Mesodermal cell (in vitro differentiated cells): ENCODE measurements at regions not wholly inside any gene's neighbourhood (a gene's known extent, or its start where the extent isn't known, plus 50 kb on each side); places are given as distances from the start of the nearest gene placed in this dataset.

ENCODE experiments used
- H3K27ac ChIP-seq: 2 replicates; pipeline ENCODE4 v1.7.0; 2013; ENCODE audit warnings: mild to moderate bottlenecking, low read depth, low read length, moderate library complexity; ENCODE audit not compliant: severe bottlenecking
- H3K36me3 ChIP-seq: 2 replicates; pipeline ENCODE4 v1.7.1; 2013; ENCODE audit warnings: mild to moderate bottlenecking, low read length, moderate library complexity; ENCODE audit not compliant: control insufficient read depth, insufficient read depth
- H3K4me1 ChIP-seq: one replicate; pipeline ENCODE4 v1.7.1; 2013; ENCODE audit warnings: mild to moderate bottlenecking, low read length; ENCODE audit not compliant: insufficient read depth, control insufficient read depth, poor library complexity, severe bottlenecking
- H3K4me3 ChIP-seq: 2 replicates; pipeline ENCODE4 v1.7.0; 2013; ENCODE audit warnings: low read length, control low read depth, mild to moderate bottlenecking; ENCODE audit not compliant: insufficient read depth, poor library complexity, severe bottlenecking; ENCODE audit errors: extremely low read depth
- H3K9me3 ChIP-seq: 2 replicates; pipeline ENCODE4 v1.7.1; 2013; ENCODE audit warnings: mild to moderate bottlenecking, low read length, moderate library complexity; ENCODE audit not compliant: control insufficient read depth
- WGBS, 2 experiments: methylation state at CpG; one replicate each; pipeline ENCODE4 v1.1.5; 2013; ENCODE audit warnings: missing lambda C conversion rate in 2 of 2; ENCODE audit not compliant: insufficient coverage in 2 of 2; 5-methylcytosine and 5-hydroxymethylcytosine counted together

DNA sequence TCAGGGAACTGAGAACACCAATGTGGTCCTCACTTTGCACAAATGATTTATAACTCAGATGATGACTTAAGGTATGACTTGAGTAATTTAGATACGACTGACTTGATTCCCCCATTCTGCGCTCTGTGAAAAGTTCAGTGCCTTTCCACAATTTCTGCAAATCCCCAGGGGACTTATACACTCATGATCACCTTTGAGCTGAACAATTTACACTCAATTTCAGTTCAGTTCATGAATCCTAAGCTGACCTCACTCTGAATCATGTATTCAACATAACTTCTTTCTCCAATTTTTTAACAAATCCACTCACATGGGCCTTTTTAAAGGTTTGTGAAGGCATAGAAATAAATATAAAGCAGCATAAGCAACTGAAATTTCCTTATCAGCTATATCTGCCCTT lies 274.2 kb downstream of the FAM76B start:
- Histone ChIP-seq H3K4me3 (no peak overlapping the region), H3K9me3 (no peaks in the 10 kb centered on the region), H3K4me1 (peaks cover 26% of the 10 kb centered on the region), H3K27ac (no peak overlapping the region), H3K36me3 (no peaks in the 10 kb centered on the region)
- 85 to 100% methylated on average over 2 of the region's 2 CpGs for WGBS, 2 experiments

DNA sequence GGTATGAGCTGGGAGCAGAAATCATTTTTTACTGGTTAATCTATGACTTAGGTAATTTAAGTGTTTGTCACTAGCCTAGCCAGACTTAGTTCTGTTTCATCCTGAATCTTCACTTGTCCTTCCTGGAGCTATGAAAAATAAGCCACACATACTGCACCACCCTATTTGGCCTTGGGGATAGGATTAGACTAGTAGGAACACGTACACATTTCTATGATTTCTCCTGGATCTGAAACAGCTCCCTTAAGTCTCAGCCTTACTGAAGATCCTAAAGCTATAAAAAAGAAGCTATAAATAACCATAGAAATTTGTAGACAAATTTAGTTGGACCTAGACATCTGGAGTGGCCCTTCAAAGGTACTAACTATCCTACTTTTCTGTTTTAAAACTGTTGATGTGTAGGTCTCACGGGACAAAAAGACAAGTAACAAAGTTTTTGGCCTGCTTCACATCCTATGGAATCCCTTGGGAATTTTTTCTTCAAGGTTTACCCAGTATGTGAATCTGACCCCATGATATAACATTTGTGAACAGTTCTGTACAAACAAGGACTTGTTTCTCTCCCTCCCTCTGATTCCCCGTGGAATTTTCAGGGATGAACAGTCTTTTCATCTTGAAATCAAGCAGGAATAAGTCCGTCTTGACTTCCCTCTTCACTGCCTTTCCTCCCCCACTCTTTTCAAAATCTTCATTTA lies 275.0 kb downstream of the FAM76B start:
- no peak overlapping the region for H3K27ac ChIP-seq
- H3K4me3 ChIP-seq: no peak overlapping the region
- WGBS, 2 experiments: 100% methylated on average over 1 of the region's 4 CpGs
- no peaks in the 10 kb centered on the region for H3K36me3 ChIP-seq
- H3K4me1 ChIP-seq: peaks cover 26% of the 10 kb centered on the region
- H3K9me3 ChIP-seq: no peaks in the 10 kb centered on the region

DNA sequence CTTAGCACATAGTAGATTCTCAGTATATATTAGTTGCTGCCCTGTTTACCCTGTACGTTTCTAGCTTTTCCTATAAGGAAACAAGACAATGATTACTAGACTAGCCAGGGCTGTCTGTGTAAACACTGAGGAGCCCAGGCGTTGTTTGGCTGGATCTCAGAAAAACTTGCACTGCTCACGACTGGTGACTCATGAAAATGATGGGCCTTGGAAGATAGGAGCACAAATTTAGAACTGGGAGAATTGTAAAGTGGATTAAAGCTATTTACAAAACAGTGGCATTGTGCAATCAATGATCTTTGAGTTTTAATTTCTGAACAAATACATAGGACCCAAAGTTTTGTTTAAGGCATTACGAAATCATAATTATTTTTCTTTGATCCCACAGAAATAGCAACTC lies 276.9 kb downstream of the FAM76B start:
- Histone ChIP-seq H3K4me3 (no peak overlapping the region), H3K9me3 (no peaks in the 10 kb centered on the region), H3K4me1 (peaks cover 26% of the 10 kb centered on the region), H3K36me3 (no peaks in the 10 kb centered on the region), H3K27ac (peak overlapping the region; percentile 86)
- WGBS, 2 experiments: 44 to 50% methylated on average over 2 to 3 of the region's 4 CpGs

DNA sequence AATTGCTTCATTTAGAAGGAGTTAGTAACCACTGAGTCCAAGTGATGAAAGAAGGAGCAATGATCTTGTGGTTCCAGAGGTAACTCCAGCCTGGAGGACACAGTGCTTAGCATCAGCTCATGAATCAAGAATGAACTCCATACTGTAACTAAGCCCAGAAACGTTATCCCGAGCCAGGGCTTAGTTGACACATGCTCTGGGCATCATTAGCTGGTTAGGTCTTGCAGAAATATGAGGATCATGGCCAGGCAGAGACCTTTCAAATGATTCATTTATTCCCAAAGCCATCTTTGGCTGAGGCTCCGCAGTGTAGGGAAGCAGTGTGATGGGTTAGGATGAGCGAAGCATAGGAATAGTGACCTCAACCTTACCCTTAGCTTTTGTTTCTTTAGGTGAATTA lies 277.4 kb downstream of the FAM76B start:
- Histone ChIP-seq H3K27ac (peak overlapping the region; percentile 86), H3K36me3 (no peaks in the 10 kb centered on the region), H3K9me3 (no peaks in the 10 kb centered on the region), H3K4me3 (no peak overlapping the region), H3K4me1 (peaks cover 26% of the 10 kb centered on the region)
- 100% methylated on average over 2 of the region's 4 CpGs; no CpG with 5 or more reads in 1 of the 2 experiments for WGBS, 2 experiments

DNA sequence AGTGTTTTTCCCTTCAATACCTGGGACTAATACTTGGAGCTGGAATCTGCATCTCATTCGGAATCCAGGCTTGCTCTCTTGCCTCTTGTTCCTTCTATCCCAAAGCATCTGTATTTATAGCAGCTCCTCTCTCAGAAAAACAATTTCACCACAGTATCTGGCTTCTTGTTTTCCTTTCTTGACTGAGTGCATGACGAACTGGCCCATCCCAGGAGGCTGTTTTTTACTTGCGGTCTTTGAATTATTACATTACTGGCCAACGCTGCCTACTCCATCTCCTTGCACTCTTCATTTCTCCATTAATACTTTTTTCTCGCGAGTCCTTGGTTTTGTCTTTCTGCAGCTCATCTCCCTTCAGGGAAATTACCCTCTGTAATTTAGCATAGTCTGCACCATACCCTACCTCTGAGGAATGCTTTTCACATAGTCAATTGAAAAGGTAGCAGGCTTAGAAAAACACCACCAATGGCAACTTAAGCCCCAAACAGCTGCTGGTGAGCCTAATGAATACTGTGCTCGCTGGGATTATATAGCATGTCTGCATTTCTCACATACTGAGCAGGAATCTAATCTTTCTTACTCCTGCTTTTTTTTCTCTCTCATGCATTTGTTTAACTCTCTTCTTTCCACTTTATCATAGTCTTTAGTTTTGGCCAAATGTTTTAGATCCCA lies 277.4 kb upstream of the SESN3 start:
- no peak overlapping the region for H3K27ac ChIP-seq
- no peaks in the 10 kb centered on the region for H3K36me3 ChIP-seq
- no peak overlapping the region for H3K4me3 ChIP-seq
- H3K4me1 ChIP-seq: peaks cover 19% of the 10 kb centered on the region
- 85 to 89% methylated on average over 7 of the region's 7 CpGs for WGBS, 2 experiments
- H3K9me3 ChIP-seq: no peaks in the 10 kb centered on the region

DNA sequence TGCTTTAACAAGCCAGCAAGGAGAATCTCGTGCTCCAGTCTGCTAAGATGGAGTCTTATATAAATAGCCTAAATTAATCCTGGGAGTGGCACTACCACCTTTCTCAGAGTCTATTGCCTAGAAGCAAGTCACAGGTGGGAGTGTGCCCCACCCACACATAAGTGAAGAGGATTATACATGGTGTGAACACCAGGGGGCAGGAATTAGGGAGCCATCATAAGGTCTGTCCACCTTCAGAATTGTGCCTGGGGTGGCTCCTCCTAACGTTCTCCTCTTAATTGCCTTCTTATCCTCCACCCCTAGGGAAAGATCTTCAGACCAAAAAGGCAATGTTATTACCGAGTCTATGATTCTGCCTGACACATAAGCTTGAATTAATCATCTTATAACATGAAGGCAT lies 276.8 kb upstream of the SESN3 start:
- no peak overlapping the region for H3K27ac ChIP-seq
- peaks cover 13% of the 10 kb centered on the region for H3K4me1 ChIP-seq
- no peaks in the 10 kb centered on the region for H3K36me3 ChIP-seq
- WGBS, 2 experiments: 86 to 100% methylated on average over 1 to 2 of the region's 3 CpGs
- H3K9me3 ChIP-seq: no peaks in the 10 kb centered on the region
- H3K4me3 ChIP-seq: no peak overlapping the region

DNA sequence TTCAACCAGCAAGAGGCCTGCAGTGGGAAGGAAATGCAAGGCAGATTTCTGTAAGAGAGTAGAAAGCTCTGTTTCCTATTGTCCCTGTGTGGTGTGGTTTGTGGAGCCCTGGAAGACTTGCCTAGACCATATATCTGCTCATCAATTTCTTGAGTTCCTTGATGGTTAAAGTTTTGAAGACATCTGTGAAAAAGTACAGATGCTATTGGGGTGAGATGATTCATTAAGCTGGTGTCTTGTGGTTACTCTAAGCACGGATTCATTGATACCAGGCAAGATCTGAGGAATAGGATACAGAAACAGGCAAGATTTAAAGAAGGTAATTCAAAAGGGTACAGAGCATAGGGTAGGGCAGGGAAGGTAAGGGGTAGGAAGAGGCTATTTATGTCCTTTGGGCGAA lies 275.8 kb upstream of the SESN3 start:
- no peaks in the 10 kb centered on the region for H3K9me3 ChIP-seq
- WGBS, 2 experiments: 94 to 100% methylated on average over 1 to 2 of the region's 2 CpGs
- H3K4me3 ChIP-seq: no peak overlapping the region
- no peaks in the 10 kb centered on the region for H3K36me3 ChIP-seq
- no peak overlapping the region for H3K27ac ChIP-seq
- H3K4me1 ChIP-seq: peaks cover 4% of the 10 kb centered on the region

DNA sequence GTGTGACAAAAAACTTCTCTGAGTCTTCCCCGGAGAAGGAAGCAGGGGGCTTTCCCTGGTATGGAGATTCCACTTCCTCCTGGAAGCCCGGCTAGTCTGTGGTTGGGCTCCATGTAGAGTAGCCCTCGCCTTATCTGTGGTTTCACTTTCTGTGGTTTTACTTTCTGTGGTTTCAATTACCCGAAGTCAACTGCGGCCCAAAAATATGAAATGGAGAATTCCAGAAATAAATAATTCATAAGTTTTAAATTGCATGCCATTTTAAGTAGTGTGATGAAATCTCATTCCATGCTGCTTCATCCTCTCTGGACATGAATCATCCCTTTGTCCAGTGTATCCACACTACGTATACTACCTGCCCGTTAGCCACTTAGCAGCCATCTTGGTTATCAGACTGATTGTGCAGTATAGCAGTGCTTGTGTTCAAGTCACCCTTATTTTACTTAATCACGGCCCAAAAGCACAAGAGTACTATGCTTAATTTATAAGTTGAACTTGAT lies 275.0 kb upstream of the SESN3 start:
- no peaks in the 10 kb centered on the region for H3K36me3 ChIP-seq
- no peak overlapping the region for H3K27ac ChIP-seq
- H3K4me1 ChIP-seq: no peaks in the 10 kb centered on the region
- no peaks in the 10 kb centered on the region for H3K9me3 ChIP-seq
- 90% methylated on average over 3 of the region's 8 CpGs; no CpG with 5 or more reads in 1 of the 2 experiments for WGBS, 2 experiments
- H3K4me3 ChIP-seq: no peak overlapping the region

DNA sequence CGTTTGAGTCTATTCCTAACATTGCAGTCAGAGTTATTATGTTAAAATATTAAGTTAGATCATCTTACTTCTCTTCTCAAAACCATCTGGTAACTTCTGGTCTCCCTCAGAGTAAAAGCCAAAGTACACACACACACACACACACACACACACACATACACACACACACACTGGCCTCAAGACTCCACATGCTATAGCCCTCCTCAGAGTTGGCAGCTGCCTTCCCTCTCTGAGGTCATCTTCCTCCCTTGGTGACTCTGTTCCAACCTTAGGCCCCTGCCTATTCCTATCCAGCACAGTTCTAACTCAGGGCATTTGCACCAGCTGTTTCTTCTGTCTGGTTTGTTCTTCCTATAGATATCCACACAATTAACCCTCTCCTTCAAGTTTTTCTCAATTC lies 272.0 kb upstream of the SESN3 start:
- no peak overlapping the region for H3K4me3 ChIP-seq
- H3K27ac ChIP-seq: no peak overlapping the region
- no peaks in the 10 kb centered on the region for H3K9me3 ChIP-seq
- no CpG with 5 or more reads among the region's 1 CpG for WGBS, 2 experiments
- H3K36me3 ChIP-seq: no peaks in the 10 kb centered on the region
- peaks cover 25% of the 10 kb centered on the region for H3K4me1 ChIP-seq

DNA sequence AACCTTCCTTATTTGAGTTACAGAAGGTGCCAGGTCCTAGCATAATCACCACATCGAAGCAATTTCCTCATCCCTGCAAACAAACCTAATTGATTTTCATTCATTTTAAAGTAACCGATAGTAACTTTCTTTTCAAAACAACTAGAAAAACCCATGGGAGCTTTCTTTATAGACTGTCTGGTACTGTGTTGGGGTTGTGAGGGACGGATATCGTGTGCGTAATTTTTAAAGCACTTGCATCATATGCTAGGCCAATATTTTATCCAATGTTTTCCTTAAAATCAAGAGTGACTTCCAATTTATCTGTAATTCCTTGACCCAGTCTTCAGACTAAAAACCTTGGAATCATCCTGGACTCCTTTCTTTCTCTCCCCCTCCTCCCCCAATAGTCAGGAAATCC lies 271.5 kb upstream of the SESN3 start:
- peaks cover 29% of the 10 kb centered on the region for H3K4me1 ChIP-seq
- 80% methylated on average over 2 of the region's 5 CpGs; no CpG with 5 or more reads in 1 of the 2 experiments for WGBS, 2 experiments
- no peaks in the 10 kb centered on the region for H3K36me3 ChIP-seq
- H3K4me3 ChIP-seq: no peak overlapping the region
- no peaks in the 10 kb centered on the region for H3K9me3 ChIP-seq
- H3K27ac ChIP-seq: no peak overlapping the region

DNA sequence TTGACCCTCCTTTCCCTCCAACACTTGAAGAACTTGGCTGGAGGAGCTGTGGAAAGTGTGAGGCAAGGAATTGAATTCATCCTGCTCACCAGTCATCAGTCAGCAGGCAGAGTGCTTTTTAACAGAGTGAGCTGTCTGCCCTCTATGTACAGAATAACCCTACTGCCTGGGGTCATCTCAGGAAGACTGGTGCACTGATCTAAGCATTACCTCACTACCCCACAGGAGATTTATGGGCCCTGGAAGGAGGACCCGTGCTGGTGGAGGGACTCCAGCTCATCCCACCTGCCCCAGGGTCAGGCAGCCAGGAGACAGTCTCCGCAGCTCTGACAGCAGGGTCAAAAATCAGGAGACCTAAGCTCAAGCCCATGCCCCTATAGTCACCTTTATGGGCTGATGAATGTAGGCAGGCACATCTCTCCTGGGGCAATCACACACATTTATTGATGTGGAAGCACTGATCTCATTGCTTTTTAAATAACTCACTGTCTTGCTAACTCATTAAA lies 270.8 kb upstream of the SESN3 start:
- H3K27ac ChIP-seq: no peak overlapping the region
- no peak overlapping the region for H3K4me3 ChIP-seq
- H3K4me1 ChIP-seq: peaks cover 34% of the 10 kb centered on the region
- no peaks in the 10 kb centered on the region for H3K9me3 ChIP-seq
- H3K36me3 ChIP-seq: no peaks in the 10 kb centered on the region
- WGBS, 2 experiments: 92% methylated on average over 2 of the region's 2 CpGs; no CpG with 5 or more reads in 1 of the 2 experiments
